ENCODE measurements at regions not wholly inside any gene's neighbourhood (a gene's known extent, or its start where the extent isn't known, plus 50 kb on each side); places are given as distances from the start of the nearest gene placed in this dataset.
"Not testable (repeated sequence)": the region's sequence is repeated elsewhere in the genome, so short reads cannot be mapped to it uniquely, and the experiment has no call there.

- H3K9me3 Mint-ChIP-seq, result no peaks in the 10 kb centered on the region
- no peak overlapping the region for H3K4me3 Mint-ChIP-seq
- peaks cover 0 to 1% (median 0%) of the 10 kb centered on the region in 7 donors for H3K4me1 Mint-ChIP-seq
These were observed 872.9 kb downstream of the GRID1 start for GRCh38 chr10:85493703-85494102.

DNA sequence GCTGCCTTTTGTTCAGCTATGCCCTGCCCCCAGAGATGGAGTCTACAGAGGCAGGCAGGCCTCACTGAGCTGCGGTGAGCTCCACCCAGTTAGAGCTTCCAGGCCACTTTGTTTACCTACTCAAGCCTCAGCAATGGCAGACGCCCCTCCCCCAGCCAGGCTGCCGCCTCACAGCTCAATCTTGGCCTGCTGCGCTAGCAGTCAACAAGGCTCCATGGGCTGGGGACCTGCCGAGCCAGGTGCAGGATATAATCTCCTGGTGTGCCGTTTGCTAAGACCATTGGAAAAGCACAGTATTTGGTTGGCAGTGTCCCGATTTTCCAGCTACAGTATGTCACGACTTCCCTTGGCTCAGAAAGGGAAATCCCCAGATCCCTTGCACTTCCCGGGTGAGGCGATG lies 862.0 kb downstream of the GRID1 start:
- DNase-seq; H3K36me3 Mint-ChIP-seq; H3K27me3 ChIP-seq (ENCODE audit: control insufficient read depth in 2 of 2, insufficient read depth in 2 of 2, low read length in 2 of 2); H3K4me1 Mint-ChIP-seq; H3K27ac ChIP-seq (ENCODE audit: low read depth, low read length); H3K4me3 ChIP-seq (ENCODE audit: low read length); H3K27ac Mint-ChIP-seq; H3K4me3 Mint-ChIP-seq; ATAC-seq; H3K36me3 ChIP-seq (ENCODE audit: control insufficient read depth in 2 of 3, insufficient read depth in 3 of 3, low read length in 3 of 3); H3K9me3 ChIP-seq (ENCODE audit: control insufficient read depth in 2 of 3, low read length in 3 of 3); POLR2A ChIA-PET; H3K4me1 ChIP-seq (ENCODE audit: control insufficient read depth in 2 of 2, insufficient read depth in 2 of 2, low read length in 2 of 2); CTCF ChIA-PET; intact Hi-C loops (cut with micrococcal nuclease): not testable (repeated sequence)
- Mint-ChIP-seq H3K27me3 (peaks cover 0 to 38% (median 25%) of the 10 kb centered on the region in 5 donors), H3K9me3 (peaks cover 0 to 30% (median 11%) of the 10 kb centered on the region in 11 donors)

More at GRCh38 chr10:85493703-85494102, 872.9 kb downstream of the GRID1 start:
- Histone ChIP-seq H3K36me3 (ENCODE audit: control insufficient read depth in 2 of 3, insufficient read depth in 3 of 3, low read length in 3 of 3) (no peaks in the 10 kb centered on the region), H3K27me3 (ENCODE audit: control insufficient read depth in 2 of 2, insufficient read depth in 2 of 2, low read length in 2 of 2) (no peaks in the 10 kb centered on the region), H3K27ac (ENCODE audit: low read depth, low read length) (no peak overlapping the region), H3K4me1 (ENCODE audit: control insufficient read depth in 2 of 2, insufficient read depth in 2 of 2, low read length in 2 of 2) (no peaks in the 10 kb centered on the region), H3K9me3 (ENCODE audit: control insufficient read depth in 2 of 3, low read length in 3 of 3) (no peaks in the 10 kb centered on the region), H3K4me3 (ENCODE audit: low read length) (no peak overlapping the region)
- DNase-seq, result no peak
- no peak overlapping the region for H3K27ac Mint-ChIP-seq
- CTCF ChIA-PET, result no interaction called here
- H3K36me3 Mint-ChIP-seq, result no peaks in the 10 kb centered on the region
- ATAC-seq, result no peak
- H3K27me3 Mint-ChIP-seq, result peaks cover 0 to 10% (median 0%) of the 10 kb centered on the region in 5 donors
- POLR2A ChIA-PET, result no interaction called here
- intact Hi-C loops (cut with micrococcal nuclease), result no loop called here

DNA sequence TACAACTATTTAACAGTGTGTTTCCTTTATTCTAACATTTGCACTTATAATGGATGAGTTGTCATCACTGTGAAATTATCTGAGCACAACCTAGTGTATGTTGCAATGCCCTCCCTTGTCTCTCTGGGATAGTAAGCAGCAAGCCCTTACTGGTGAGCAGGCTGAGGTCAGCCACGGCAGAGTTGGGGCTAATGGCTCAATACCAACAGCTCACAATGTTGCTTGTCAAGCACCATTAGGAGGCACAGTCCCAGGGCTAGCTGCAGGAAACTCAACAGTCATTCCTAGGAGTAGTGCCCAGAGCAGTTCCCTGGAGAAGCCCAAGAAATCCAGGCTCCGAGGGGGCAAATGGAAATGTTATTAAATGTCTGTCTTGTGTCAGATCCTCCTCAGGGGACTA lies 858.4 kb downstream of the GRID1 start:
- Mint-ChIP-seq H3K4me3 (no peak overlapping the region), H3K27ac (no peak overlapping the region), H3K9me3 (peaks cover 0 to 17% (median 3%) of the 10 kb centered on the region in 11 donors), H3K36me3 (peaks cover 0 to 4% (median 0%) of the 10 kb centered on the region in 5 donors), H3K27me3 (peaks cover 0 to 39% (median 34%) of the 10 kb centered on the region in 5 donors), H3K4me1 (no peaks in the 10 kb centered on the region)
- H3K4me1 ChIP-seq (ENCODE audit: control insufficient read depth in 2 of 2, insufficient read depth in 2 of 2, low read length in 2 of 2), result no peaks in the 10 kb centered on the region
- DNase-seq (no peak), ATAC-seq (no peak)
- H3K27me3 ChIP-seq (ENCODE audit: control insufficient read depth in 2 of 2, insufficient read depth in 2 of 2, low read length in 2 of 2), result no peaks in the 10 kb centered on the region
- H3K4me3 ChIP-seq (ENCODE audit: low read length), result no peak overlapping the region
- intact Hi-C loops (cut with micrococcal nuclease), result no loop called here
- ChIA-PET CTCF (no interaction called here), POLR2A (no interaction called here)
- H3K9me3 ChIP-seq (ENCODE audit: control insufficient read depth in 2 of 3, low read length in 3 of 3), result no peaks in the 10 kb centered on the region
- H3K36me3 ChIP-seq (ENCODE audit: control insufficient read depth in 2 of 3, insufficient read depth in 3 of 3, low read length in 3 of 3), result no peaks in the 10 kb centered on the region
- no peak overlapping the region for H3K27ac ChIP-seq (ENCODE audit: low read depth, low read length)

GRCh38 chr10:85510682-85511081 lies 855.9 kb downstream of the GRID1 start:
- H3K4me3 Mint-ChIP-seq, result no peak overlapping the region
- Histone ChIP-seq H3K4me1 (ENCODE audit: control insufficient read depth in 2 of 2, insufficient read depth in 2 of 2, low read length in 2 of 2) (no peaks in the 10 kb centered on the region), H3K9me3 (ENCODE audit: control insufficient read depth in 2 of 3, low read length in 3 of 3) (no peaks in the 10 kb centered on the region), H3K27me3 (ENCODE audit: control insufficient read depth in 2 of 2, insufficient read depth in 2 of 2, low read length in 2 of 2) (no peaks in the 10 kb centered on the region), H3K4me3 (ENCODE audit: low read length) (no peak overlapping the region), H3K36me3 (ENCODE audit: control insufficient read depth in 2 of 3, insufficient read depth in 3 of 3, low read length in 3 of 3) (no peaks in the 10 kb centered on the region), H3K27ac (ENCODE audit: low read depth, low read length) (no peak overlapping the region)
- no peak for ATAC-seq
- POLR2A ChIA-PET, result no interaction called here
- no peak for DNase-seq
- H3K9me3 Mint-ChIP-seq, result peaks cover 0 to 3% (median 0%) of the 10 kb centered on the region in 11 donors
- H3K36me3 Mint-ChIP-seq, result no peaks in the 10 kb centered on the region
- H3K4me1 Mint-ChIP-seq, result no peaks in the 10 kb centered on the region
- H3K27me3 Mint-ChIP-seq, result peaks cover 0 to 29% (median 23%) of the 10 kb centered on the region in 5 donors
- no peak overlapping the region for H3K27ac Mint-ChIP-seq
- intact Hi-C loops (cut with micrococcal nuclease), result no loop called here
- CTCF ChIA-PET, result no interaction called here

DNA sequence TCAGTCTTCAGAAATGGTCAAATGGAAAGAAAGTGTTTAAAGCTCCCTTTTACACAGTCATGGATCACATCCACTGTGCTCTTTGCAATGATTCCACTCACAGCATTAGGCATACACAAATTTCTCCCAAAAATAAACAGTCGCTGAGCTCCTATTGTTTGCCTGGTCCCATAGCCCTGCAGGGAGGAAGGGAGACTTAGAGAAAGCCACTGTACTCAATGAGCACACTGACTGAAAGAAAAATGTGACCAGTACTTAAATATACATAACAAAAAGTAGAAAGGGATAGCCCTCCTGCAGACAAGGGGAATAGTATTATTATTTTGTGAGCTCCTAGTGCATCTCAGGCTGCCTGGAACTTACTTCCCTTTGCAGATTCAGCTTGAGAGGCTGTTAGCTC lies 853.2 kb downstream of the GRID1 start:
- no peaks in the 10 kb centered on the region for H3K36me3 ChIP-seq (ENCODE audit: control insufficient read depth in 2 of 3, insufficient read depth in 3 of 3, low read length in 3 of 3)
- ChIA-PET POLR2A (no interaction called here), CTCF (no interaction called here)
- ATAC-seq (no peak), DNase-seq (no peak)
- Mint-ChIP-seq H3K36me3 (no peaks in the 10 kb centered on the region), H3K4me3 (no peak overlapping the region), H3K27ac (no peak overlapping the region), H3K27me3 (peaks cover 0 to 22% (median 17%) of the 10 kb centered on the region in 5 donors), H3K4me1 (no peaks in the 10 kb centered on the region), H3K9me3 (peaks cover 0 to 3% (median 0%) of the 10 kb centered on the region in 11 donors)
- no peaks in the 10 kb centered on the region for H3K4me1 ChIP-seq (ENCODE audit: control insufficient read depth in 2 of 2, insufficient read depth in 2 of 2, low read length in 2 of 2)
- no peak overlapping the region for H3K4me3 ChIP-seq (ENCODE audit: low read length)
- no peaks in the 10 kb centered on the region for H3K27me3 ChIP-seq (ENCODE audit: control insufficient read depth in 2 of 2, insufficient read depth in 2 of 2, low read length in 2 of 2)
- intact Hi-C loops (cut with micrococcal nuclease), result no loop called here
- H3K27ac ChIP-seq (ENCODE audit: low read depth, low read length), result no peak overlapping the region
- no peaks in the 10 kb centered on the region for H3K9me3 ChIP-seq (ENCODE audit: control insufficient read depth in 2 of 3, low read length in 3 of 3)

GRCh38 chr10:85515316-85515715 lies 851.3 kb downstream of the GRID1 start:
- ChIA-PET CTCF (no interaction called here), POLR2A (no interaction called here)
- H3K4me3 Mint-ChIP-seq, result no peak overlapping the region

DNA sequence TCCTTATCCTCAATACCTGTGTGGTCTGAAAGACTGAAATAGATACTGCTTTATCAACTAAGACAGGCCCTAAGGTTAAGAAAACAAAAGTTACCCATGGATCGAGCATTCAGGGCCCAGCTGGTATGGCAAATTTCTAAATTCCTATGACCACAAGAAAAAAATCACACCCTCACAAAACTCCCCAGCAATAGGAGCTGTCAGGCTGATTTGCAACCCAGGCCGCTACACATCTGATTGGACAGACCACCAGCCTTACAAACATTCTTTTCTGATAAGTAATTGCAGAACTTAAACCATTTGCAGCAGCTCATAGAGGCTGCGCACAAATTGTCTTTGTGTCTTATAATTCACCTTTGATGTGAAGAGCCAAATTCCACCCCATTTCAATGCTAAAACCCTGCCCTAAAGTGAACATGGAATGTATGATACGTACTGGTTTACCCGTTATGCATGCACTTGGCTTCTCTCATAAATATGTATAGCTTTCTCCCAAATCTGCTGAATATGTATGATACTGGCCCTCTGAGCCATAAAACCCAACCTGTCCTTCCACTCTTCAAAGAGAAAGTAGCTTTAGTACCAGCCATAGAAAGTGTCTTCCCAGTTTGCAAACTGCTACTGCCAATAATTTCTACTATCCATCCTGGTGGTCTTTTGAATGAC lies 842.5 kb downstream of the GRID1 start:
- Mint-ChIP-seq H3K36me3 (peaks cover 0 to 6% (median 0%) of the 10 kb centered on the region in 5 donors), H3K4me3 (no peak overlapping the region), H3K27me3 (peaks cover 4 to 42% (median 22%) of the 10 kb centered on the region in 5 donors), H3K9me3 (peaks cover 0 to 12% (median 6%) of the 10 kb centered on the region in 11 donors), H3K4me1 (no peaks in the 10 kb centered on the region), H3K27ac (no peak overlapping the region)
- ATAC-seq, result no peak
- H3K4me3 ChIP-seq (ENCODE audit: low read length), result no peak overlapping the region
- intact Hi-C loops (cut with micrococcal nuclease), result no loop called here
- H3K9me3 ChIP-seq (ENCODE audit: control insufficient read depth in 2 of 3, low read length in 3 of 3), result no peaks in the 10 kb centered on the region
- no peaks in the 10 kb centered on the region for H3K4me1 ChIP-seq (ENCODE audit: control insufficient read depth in 2 of 2, insufficient read depth in 2 of 2, low read length in 2 of 2)
- H3K36me3 ChIP-seq (ENCODE audit: control insufficient read depth in 2 of 3, insufficient read depth in 3 of 3, low read length in 3 of 3), result no peaks in the 10 kb centered on the region
- CTCF ChIA-PET, result no interaction called here
- no peaks in the 10 kb centered on the region for H3K27me3 ChIP-seq (ENCODE audit: control insufficient read depth in 2 of 2, insufficient read depth in 2 of 2, low read length in 2 of 2)
- POLR2A ChIA-PET, result no interaction called here
- no peak for DNase-seq
- H3K27ac ChIP-seq (ENCODE audit: low read depth, low read length), result no peak overlapping the region

More at GRCh38 chr10:85515316-85515715, 851.3 kb downstream of the GRID1 start:
- Mint-ChIP-seq H3K9me3 (peaks cover 0 to 3% (median 0%) of the 10 kb centered on the region in 11 donors), H3K36me3 (no peaks in the 10 kb centered on the region), H3K27ac (no peak overlapping the region), H3K27me3 (peaks cover 0 to 17% (median 16%) of the 10 kb centered on the region in 5 donors), H3K4me1 (no peaks in the 10 kb centered on the region)
- no peak overlapping the region for H3K27ac ChIP-seq (ENCODE audit: low read depth, low read length)
- DNase-seq (no peak), ATAC-seq (no peak)
- intact Hi-C loops (cut with micrococcal nuclease), result no loop called here
- no peaks in the 10 kb centered on the region for H3K27me3 ChIP-seq (ENCODE audit: control insufficient read depth in 2 of 2, insufficient read depth in 2 of 2, low read length in 2 of 2)
- no peaks in the 10 kb centered on the region for H3K36me3 ChIP-seq (ENCODE audit: control insufficient read depth in 2 of 3, insufficient read depth in 3 of 3, low read length in 3 of 3)
- no peaks in the 10 kb centered on the region for H3K9me3 ChIP-seq (ENCODE audit: control insufficient read depth in 2 of 3, low read length in 3 of 3)
- no peak overlapping the region for H3K4me3 ChIP-seq (ENCODE audit: low read length)
- no peaks in the 10 kb centered on the region for H3K4me1 ChIP-seq (ENCODE audit: control insufficient read depth in 2 of 2, insufficient read depth in 2 of 2, low read length in 2 of 2)

Data from naive thymus-derived CD4-positive, alpha-beta T cell (primary cell).